ENCODE measurements at regions not wholly inside any gene's neighbourhood (a gene's known extent, or its start where the extent isn't known, plus 50 kb on each side); places are given as distances from the start of the nearest gene placed in this dataset.

GRCh38 chrX:6832619-6833018, 297.7 kb upstream of the VCX3A start:
- no peaks in the 10 kb centered on the region for H3K4me1 ChIP-seq (ENCODE audit: control insufficient read depth, extremely low read depth, insufficient read depth, low read length)
- dilution Hi-C loops (cut with MboI; ENCODE audit: extremely low pct_ligation_motif_present, low sequenced_read_pairs), result no loop called here
- H3K27ac ChIP-seq (ENCODE audit: control insufficient read depth, insufficient read depth, low read length), result no peak overlapping the region
- H4K20me1 ChIP-seq (ENCODE audit: control insufficient read depth, extremely low read depth, insufficient read depth, low read length), result no peaks in the 10 kb centered on the region
- no peak overlapping the region for H3K4me3 ChIP-seq (ENCODE audit: control insufficient read depth in 2 of 3, extremely low read depth in 1 of 3, insufficient read depth in 2 of 3, low read depth in 1 of 3, low read length in 3 of 3)
- H3K9me3 ChIP-seq (ENCODE audit: control insufficient read depth, low read depth, low read length), result no peaks in the 10 kb centered on the region
- no peaks in the 10 kb centered on the region for H3K27me3 ChIP-seq (ENCODE audit: control insufficient read depth, extremely low read depth, insufficient read depth, low read length)
- no peaks in the 10 kb centered on the region for H3K79me2 ChIP-seq (ENCODE audit: control insufficient read depth, insufficient read depth, low read length)
- H3K4me2 ChIP-seq (ENCODE audit: control insufficient read depth, extremely low read depth, insufficient read depth, low read depth, low read length), result no peak overlapping the region
- no peak for TF ChIP-seq EZH2 (IDR thresholded peaks at IDR 0.05; ENCODE audit: low read length)
- TF ChIP-seq, protein P1, sequence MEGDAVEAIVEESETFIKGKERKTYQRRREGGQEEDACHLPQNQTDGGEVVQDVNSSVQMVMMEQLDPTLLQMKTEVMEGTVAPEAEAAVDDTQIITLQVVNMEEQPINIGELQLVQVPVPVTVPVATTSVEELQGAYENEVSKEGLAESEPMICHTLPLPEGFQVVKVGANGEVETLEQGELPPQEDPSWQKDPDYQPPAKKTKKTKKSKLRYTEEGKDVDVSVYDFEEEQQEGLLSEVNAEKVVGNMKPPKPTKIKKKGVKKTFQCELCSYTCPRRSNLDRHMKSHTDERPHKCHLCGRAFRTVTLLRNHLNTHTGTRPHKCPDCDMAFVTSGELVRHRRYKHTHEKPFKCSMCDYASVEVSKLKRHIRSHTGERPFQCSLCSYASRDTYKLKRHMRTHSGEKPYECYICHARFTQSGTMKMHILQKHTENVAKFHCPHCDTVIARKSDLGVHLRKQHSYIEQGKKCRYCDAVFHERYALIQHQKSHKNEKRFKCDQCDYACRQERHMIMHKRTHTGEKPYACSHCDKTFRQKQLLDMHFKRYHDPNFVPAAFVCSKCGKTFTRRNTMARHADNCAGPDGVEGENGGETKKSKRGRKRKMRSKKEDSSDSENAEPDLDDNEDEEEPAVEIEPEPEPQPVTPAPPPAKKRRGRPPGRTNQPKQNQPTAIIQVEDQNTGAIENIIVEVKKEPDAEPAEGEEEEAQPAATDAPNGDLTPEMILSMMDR (optimal IDR thresholded peaks at IDR 0.05 in 1 of 3, IDR thresholded peaks at IDR 0.05 in 1 of 3, conservative IDR thresholded peaks at IDR 0.05 in 1 of 3; ENCODE audit: extremely low read depth in 1 of 3, insufficient read depth in 2 of 3, low read length in 3 of 3), result no peak
- DNase-seq (ENCODE audit: low read depth, low spot score) (no peak), FAIRE-seq (no peak)
- H3K36me3 ChIP-seq (ENCODE audit: control insufficient read depth in 2 of 2, extremely low read depth in 1 of 2, insufficient read depth in 2 of 2, low read length in 2 of 2), result no peaks in the 10 kb centered on the region
- H2AFZ ChIP-seq (ENCODE audit: control insufficient read depth, low read length), result no peak overlapping the region
- no peaks in the 10 kb centered on the region for H3K9me1 ChIP-seq (ENCODE audit: control insufficient read depth, extremely low read depth, insufficient read depth, low read length)
- no peak overlapping the region for H3K9ac ChIP-seq (ENCODE audit: control insufficient read depth, extremely low read depth, insufficient read depth, low read length)

GRCh38 chrX:6826856-6827255, 291.9 kb upstream of the VCX3A start:
- Histone ChIP-seq H3K27me3 (ENCODE audit: control insufficient read depth, extremely low read depth, insufficient read depth, low read length) (no peaks in the 10 kb centered on the region), H3K9me1 (ENCODE audit: control insufficient read depth, extremely low read depth, insufficient read depth, low read length) (no peaks in the 10 kb centered on the region), H3K4me3 (ENCODE audit: control insufficient read depth in 2 of 3, extremely low read depth in 1 of 3, insufficient read depth in 2 of 3, low read depth in 1 of 3, low read length in 3 of 3) (no peak overlapping the region), H3K9ac (ENCODE audit: control insufficient read depth, extremely low read depth, insufficient read depth, low read length) (no peak overlapping the region), H3K4me1 (ENCODE audit: control insufficient read depth, extremely low read depth, insufficient read depth, low read length) (no peaks in the 10 kb centered on the region), H3K79me2 (ENCODE audit: control insufficient read depth, insufficient read depth, low read length) (no peaks in the 10 kb centered on the region), H3K4me2 (ENCODE audit: control insufficient read depth, extremely low read depth, insufficient read depth, low read depth, low read length) (no peak overlapping the region), H2AFZ (ENCODE audit: control insufficient read depth, low read length) (no peak overlapping the region), H3K36me3 (ENCODE audit: control insufficient read depth in 2 of 2, extremely low read depth in 1 of 2, insufficient read depth in 2 of 2, low read length in 2 of 2) (no peaks in the 10 kb centered on the region), H3K27ac (ENCODE audit: control insufficient read depth, insufficient read depth, low read length) (no peak overlapping the region), H3K9me3 (ENCODE audit: control insufficient read depth, low read depth, low read length) (no peaks in the 10 kb centered on the region), H4K20me1 (ENCODE audit: control insufficient read depth, extremely low read depth, insufficient read depth, low read length) (no peaks in the 10 kb centered on the region)
- dilution Hi-C loops (cut with MboI; ENCODE audit: extremely low pct_ligation_motif_present, low sequenced_read_pairs), result no loop called here
- TF ChIP-seq, protein P1 (optimal IDR thresholded peaks at IDR 0.05 in 1 of 3, IDR thresholded peaks at IDR 0.05 in 1 of 3, conservative IDR thresholded peaks at IDR 0.05 in 1 of 3; ENCODE audit: extremely low read depth in 1 of 3, insufficient read depth in 2 of 3, low read length in 3 of 3), result no peak
- TF ChIP-seq EZH2 (IDR thresholded peaks at IDR 0.05; ENCODE audit: low read length), result no peak
- no peak for FAIRE-seq
- DNase-seq (ENCODE audit: low read depth, low spot score), result no peak

Measured in keratinocyte (primary cell).